Gastrocnemius medialis (tissue), 4 donors: ENCODE measurements at regions not wholly inside any gene's neighbourhood (a gene's known extent, or its start where the extent isn't known, plus 50 kb on each side); places are given as distances from the start of the nearest gene placed in this dataset.
"Not testable (repeated sequence)": the region's sequence is repeated elsewhere in the genome, so short reads cannot be mapped to it uniquely, and the experiment has no call there.

Experiments
- CTCF ChIP-seq, 5 experiments: fragments of 450-650 bp in 3 of 5; fragments of 200-600 bp in 2 of 5; sonication (generic) in 2 of 5; IDR thresholded peaks in 4 of 5; conservative IDR thresholded peaks in 1 of 5; 1 replicate in 4 of 5; 2 replicates in 1 of 5; pipeline ENCODE4 v1.5.1; 2016 to 2019; ENCODE audit warnings: antibody characterized with exemption in 5 of 5, mild to moderate bottlenecking in 3 of 5, moderate library complexity in 3 of 5
- POLR2A ChIP-seq, 2 donors: fragments of 450-650 bp; IDR thresholded peaks; one replicate each; pipeline ENCODE4 v1.6.1; 2017; ENCODE audit warnings: antibody characterized with exemption in 2 of 2, mild to moderate bottlenecking in 2 of 2, moderate library complexity in 2 of 2

GRCh38 chr5:27119736-27120321, 81.4 kb upstream of the CDH9 start:
- TF ChIP-seq CTCF (IDR thresholded peaks at IDR 0.05 in 4 of 5, conservative IDR thresholded peaks at IDR 0.05 in 1 of 5); POLR2A (IDR thresholded peaks at IDR 0.05): not testable (repeated sequence)
